Vagina (tissue), 2 donors: ENCODE measurements at regions not wholly inside any gene's neighbourhood (a gene's known extent, or its start where the extent isn't known, plus 50 kb on each side); places are given as distances from the start of the nearest gene placed in this dataset.

Experiments
- DNase-seq, 2 donors: peaks; one replicate each; pipeline ENCODE4 v3.0.0-alpha.2; 2017; ENCODE audit errors: extremely low spot score in 2 of 2
- H3K27ac ChIP-seq: fragments of 200-600 bp; sonication (generic); one replicate; pipeline ENCODE4 v1.5.1; 2019
- H3K27me3 ChIP-seq: fragments of 200-600 bp; sonication (generic); one replicate; pipeline ENCODE4 v1.5.1; 2019
- H3K36me3 ChIP-seq, 2 donors: fragments of 200-600 bp; sonication (generic); one replicate each; pipeline ENCODE4 v1.5.1; 2017 to 2019
- H3K4me1 ChIP-seq: fragments of 200-600 bp; sonication (generic); one replicate; pipeline ENCODE4 v1.5.1; 2019
- H3K4me3 ChIP-seq, 2 donors: fragments of 200-600 bp; sonication (generic); 1 replicate in 1 of 2; 2 replicates in 1 of 2; pipeline ENCODE4 v1.5.1; 2016 to 2019
- H3K9me3 ChIP-seq: fragments of 200-600 bp; sonication (generic); one replicate; pipeline ENCODE4 v1.5.1; 2019
- CTCF ChIP-seq, 3 experiments: fragments of 450-650 bp in 2 of 3; fragments of 200-600 bp in 1 of 3; sonication (generic) in 1 of 3; IDR thresholded peaks; one replicate each; pipeline ENCODE4 v1.5.1; 2017 to 2019; ENCODE audit warnings: antibody characterized with exemption in 3 of 3, mild to moderate bottlenecking in 2 of 3, moderate library complexity in 2 of 3
- POLR2A ChIP-seq, 2 donors: fragments of 450-650 bp; IDR thresholded peaks; one replicate each; pipeline ENCODE4 v1.6.1; 2017; ENCODE audit warnings: antibody characterized with exemption in 2 of 2, mild to moderate bottlenecking in 2 of 2, moderate library complexity in 2 of 2
- POLR2AphosphoS5 ChIP-seq, 2 donors: sonication (generic); formaldehyde crosslinking; IDR thresholded peaks; one replicate each; pipeline ENCODE4 v1.9.0; 2017; ENCODE audit warnings: antibody characterized with exemption in 2 of 2, mild to moderate bottlenecking in 2 of 2, low read depth in 1 of 2; ENCODE audit not compliant: insufficient read depth in 1 of 2
- intact Hi-C: fragments of 100-400 bp; cut with DNase I; formaldehyde crosslinking; loops from one replicate; pipeline ENCODE4 v1.15.1; 2023

GRCh38 chr3:80592792-80593191, 825.0 kb upstream of the ROBO1 start:
- H3K4me1 ChIP-seq = no peaks in the 10 kb centered on the region
- H3K27ac ChIP-seq = no peak overlapping the region

GRCh38 chr3:80586338-80586737, 818.5 kb upstream of the ROBO1 start:
- no peaks in the 10 kb centered on the region for H3K27me3 ChIP-seq
- H3K9me3 ChIP-seq = no peaks in the 10 kb centered on the region
- TF ChIP-seq CTCF (IDR thresholded peaks at IDR 0.05) = no peak
- intact Hi-C loops = no loop called here
- no peak for DNase-seq
- no peak overlapping the region for H3K27ac ChIP-seq
- no peak overlapping the region for H3K4me3 ChIP-seq
- no peaks in the 10 kb centered on the region for H3K36me3 ChIP-seq
- no peaks in the 10 kb centered on the region for H3K4me1 ChIP-seq

More at GRCh38 chr3:80592792-80593191, 825.0 kb upstream of the ROBO1 start:
- Histone ChIP-seq H3K4me3 (no peak overlapping the region), H3K36me3 (no peaks in the 10 kb centered on the region), H3K27me3 (no peaks in the 10 kb centered on the region), H3K9me3 (no peaks in the 10 kb centered on the region)
- DNase-seq = no peak
- TF ChIP-seq CTCF (IDR thresholded peaks at IDR 0.05) (no peak), POLR2AphosphoS5 (IDR thresholded peaks at IDR 0.05; ENCODE audit: insufficient read depth in 1 of 2, low read depth in 1 of 2) (no peak), POLR2A (IDR thresholded peaks at IDR 0.05) (no peak)
- intact Hi-C loops = loop anchor here (5.0 kb wide), 1 partner anchor 1010 kb away; no protein-coding TSS in a partner anchor

- no peak overlapping the region for H3K4me3 ChIP-seq
- no peaks in the 10 kb centered on the region for H3K4me1 ChIP-seq
- no peaks in the 10 kb centered on the region for H3K9me3 ChIP-seq
- no peak for DNase-seq
- H3K36me3 ChIP-seq = no peaks in the 10 kb centered on the region
- no peaks in the 10 kb centered on the region for H3K27me3 ChIP-seq
- TF ChIP-seq CTCF (IDR thresholded peaks at IDR 0.05) = no peak
- TF ChIP-seq POLR2AphosphoS5 (IDR thresholded peaks at IDR 0.05; ENCODE audit: insufficient read depth in 1 of 2, low read depth in 1 of 2) = no peak
- TF ChIP-seq POLR2A (IDR thresholded peaks at IDR 0.05) = no peak
- H3K27ac ChIP-seq = no peak overlapping the region
- intact Hi-C loops = no loop called here
Measured at GRCh38 chr3:80580146-80580545, 812.3 kb upstream of the ROBO1 start.

GRCh38 chr3:80564391-80564790, 796.6 kb upstream of the ROBO1 start:
- Histone ChIP-seq H3K27ac (no peak overlapping the region), H3K4me1 (no peaks in the 10 kb centered on the region), H3K9me3 (no peaks in the 10 kb centered on the region), H3K4me3 (no peak overlapping the region), H3K36me3 (no peaks in the 10 kb centered on the region), H3K27me3 (no peaks in the 10 kb centered on the region)
- no peak for TF ChIP-seq POLR2A (IDR thresholded peaks at IDR 0.05)
- TF ChIP-seq POLR2AphosphoS5 (IDR thresholded peaks at IDR 0.05; ENCODE audit: insufficient read depth in 1 of 2, low read depth in 1 of 2) = no peak
- no peak for TF ChIP-seq CTCF (IDR thresholded peaks at IDR 0.05)
- intact Hi-C loops = no loop called here
- DNase-seq = no peak

GRCh38 chr3:80559701-80560100, 791.9 kb upstream of the ROBO1 start:
- H3K27me3 ChIP-seq = no peaks in the 10 kb centered on the region
- H3K4me3 ChIP-seq = no peak overlapping the region
- no peaks in the 10 kb centered on the region for H3K4me1 ChIP-seq
- no peak for DNase-seq
- H3K9me3 ChIP-seq = no peaks in the 10 kb centered on the region
- intact Hi-C loops = no loop called here
- no peak for TF ChIP-seq CTCF (IDR thresholded peaks at IDR 0.05)
- no peak for TF ChIP-seq POLR2A (IDR thresholded peaks at IDR 0.05)
- no peak for TF ChIP-seq POLR2AphosphoS5 (IDR thresholded peaks at IDR 0.05; ENCODE audit: insufficient read depth in 1 of 2, low read depth in 1 of 2)
- H3K27ac ChIP-seq = no peak overlapping the region
- H3K36me3 ChIP-seq = no peaks in the 10 kb centered on the region
